ENCODE measurements at regions not wholly inside any gene's neighbourhood (a gene's known extent, or its start where the extent isn't known, plus 50 kb on each side); places are given as distances from the start of the nearest gene placed in this dataset.

GRCh38 chr5:87094347-87094746, 173.3 kb upstream of the RASA1 start:
- Histone ChIP-seq H3K27ac (replicated peaks) (no peak overlapping the region), H3K4me3 (replicated peaks; ENCODE audit: insufficient read depth, low read length) (no peak overlapping the region), H3K27me3 (ENCODE audit: insufficient read depth, poor library complexity, severe bottlenecking) (no peaks in the 10 kb centered on the region)
- TF ChIP-seq REST (IDR thresholded peaks at IDR 0.05; ENCODE audit: insufficient replicate concordance, low read depth) (no peak), CTCF (IDR thresholded peaks at IDR 0.05; ENCODE audit: insufficient read depth, low read length) (no peak), SPI1 (IDR thresholded peaks at IDR 0.05; ENCODE audit: borderline replicate concordance, low read depth) (no peak), GABPA (IDR thresholded peaks at IDR 0.05; ENCODE audit: low read depth) (no peak), POLR2AphosphoS5 (IDR thresholded peaks at IDR 0.05; ENCODE audit: low read depth) (no peak)
- DNase-seq (ENCODE audit: low read depth in 1 of 2, low spot score in 1 of 2), result no peak

- TF ChIP-seq SPI1 (IDR thresholded peaks at IDR 0.05; ENCODE audit: borderline replicate concordance, low read depth) (no peak), CTCF (IDR thresholded peaks at IDR 0.05; ENCODE audit: insufficient read depth, low read length) (no peak), REST (IDR thresholded peaks at IDR 0.05; ENCODE audit: insufficient replicate concordance, low read depth) (no peak), POLR2AphosphoS5 (IDR thresholded peaks at IDR 0.05; ENCODE audit: low read depth) (no peak), GABPA (IDR thresholded peaks at IDR 0.05; ENCODE audit: low read depth) (no peak)
Measured at GRCh38 chr5:87094833-87095232, 172.8 kb upstream of the RASA1 start.

GRCh38 chr5:87095787-87096186, 171.9 kb upstream of the RASA1 start:
- H3K27ac ChIP-seq (replicated peaks), result no peak overlapping the region
- H3K27me3 ChIP-seq (ENCODE audit: insufficient read depth, poor library complexity, severe bottlenecking), result no peaks in the 10 kb centered on the region
- no peak for DNase-seq (ENCODE audit: low read depth in 1 of 2, low spot score in 1 of 2)
- TF ChIP-seq REST (IDR thresholded peaks at IDR 0.05; ENCODE audit: insufficient replicate concordance, low read depth) (no peak), SPI1 (IDR thresholded peaks at IDR 0.05; ENCODE audit: borderline replicate concordance, low read depth) (no peak), POLR2AphosphoS5 (IDR thresholded peaks at IDR 0.05; ENCODE audit: low read depth) (no peak), GABPA (IDR thresholded peaks at IDR 0.05; ENCODE audit: low read depth) (no peak), CTCF (IDR thresholded peaks at IDR 0.05; ENCODE audit: insufficient read depth, low read length) (no peak)
- H3K4me3 ChIP-seq (replicated peaks; ENCODE audit: insufficient read depth, low read length), result no peak overlapping the region

More at GRCh38 chr5:87094833-87095232, 172.8 kb upstream of the RASA1 start:
- H3K27ac ChIP-seq (replicated peaks), result no peak overlapping the region
- no peak for DNase-seq (ENCODE audit: low read depth in 1 of 2, low spot score in 1 of 2)
- no peak overlapping the region for H3K4me3 ChIP-seq (replicated peaks; ENCODE audit: insufficient read depth, low read length)
- H3K27me3 ChIP-seq (ENCODE audit: insufficient read depth, poor library complexity, severe bottlenecking), result no peaks in the 10 kb centered on the region

All from HL-60 (cell line).